GM18517 (cell line): ENCODE measurements at regions not wholly inside any gene's neighbourhood (a gene's known extent, or its start where the extent isn't known, plus 50 kb on each side); places are given as distances from the start of the nearest gene placed in this dataset.
"Not testable (repeated sequence)": the region's sequence is repeated elsewhere in the genome, so short reads cannot be mapped to it uniquely, and the experiment has no call there.

ENCODE experiments used
- ATAC-seq: cut with Tn5 transposase; IDR thresholded peaks from one replicate; pipeline ENCODE4 v1.9.1; 2021; ENCODE audit warnings: mild to moderate bottlenecking, moderate library complexity; ENCODE audit not compliant: unreplicated experiment

DNA sequence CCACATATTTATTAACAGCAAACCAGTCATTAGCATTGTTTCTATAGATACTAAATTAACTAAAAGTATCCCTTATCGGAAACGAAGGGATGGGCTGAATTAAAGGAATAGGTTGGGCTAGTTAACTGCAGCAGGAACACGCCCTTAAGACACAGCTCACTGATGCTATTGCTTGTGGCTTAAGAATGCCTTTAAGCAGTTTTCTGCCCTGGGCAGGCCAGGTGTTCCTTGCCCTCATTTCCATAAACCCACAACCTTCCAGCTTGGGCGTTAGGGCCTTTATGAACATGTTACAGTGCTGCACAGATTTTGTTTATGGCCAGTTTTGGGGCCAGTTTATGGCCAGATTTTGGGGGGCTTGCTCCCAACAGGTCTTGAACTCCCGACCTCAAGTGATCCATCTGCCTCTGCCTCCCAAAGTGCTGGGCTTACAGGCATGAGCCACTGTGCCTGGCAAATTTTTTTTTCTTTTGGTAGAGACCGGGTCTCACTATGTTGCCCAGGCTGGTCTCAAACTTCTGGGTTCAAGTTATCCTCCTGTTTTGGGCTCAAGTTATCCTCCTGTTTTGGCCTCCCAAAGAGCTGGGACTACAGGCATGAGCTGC lies 90.1 kb upstream of the GRIN2A start:
- ATAC-seq: not testable (repeated sequence)

DNA sequence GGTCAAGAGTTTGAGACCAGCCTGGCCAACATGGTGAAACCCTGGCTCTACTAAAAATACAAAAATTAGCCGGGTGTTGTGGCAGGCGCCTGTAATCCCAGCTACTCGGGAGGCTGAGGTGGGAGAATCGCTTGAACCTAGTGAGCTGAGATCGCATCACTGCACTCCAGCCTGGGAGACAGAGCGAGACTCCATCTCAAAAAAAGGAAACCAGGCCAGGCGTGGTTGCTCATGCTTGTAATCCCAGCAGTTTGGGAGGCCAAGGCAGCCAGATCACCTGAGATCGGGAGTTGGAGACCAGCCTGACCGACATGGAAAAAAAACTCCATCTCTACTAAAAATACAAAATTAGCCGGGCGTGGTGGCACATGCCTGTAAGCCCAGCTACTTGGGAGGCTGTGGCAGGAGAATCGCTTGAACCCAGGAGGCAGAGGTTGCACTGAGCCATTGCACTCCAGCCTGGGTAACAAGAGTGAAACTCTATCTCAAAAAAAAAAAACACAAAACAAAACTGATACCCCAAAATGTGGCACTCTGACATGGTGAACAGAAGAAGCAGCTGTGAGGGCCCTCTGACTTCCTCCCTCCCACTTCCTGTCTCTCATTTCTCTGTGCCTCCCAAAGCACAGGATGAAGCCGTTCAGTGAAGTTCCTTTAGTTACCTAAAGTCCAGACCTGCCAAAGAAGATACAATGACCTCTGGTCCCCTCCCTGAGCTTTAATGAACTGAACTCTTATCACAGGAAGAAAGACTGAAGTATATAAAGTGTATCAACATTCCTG lies 93.2 kb upstream of the GRIN2A start:
- peak; percentile 75 for ATAC-seq

DNA sequence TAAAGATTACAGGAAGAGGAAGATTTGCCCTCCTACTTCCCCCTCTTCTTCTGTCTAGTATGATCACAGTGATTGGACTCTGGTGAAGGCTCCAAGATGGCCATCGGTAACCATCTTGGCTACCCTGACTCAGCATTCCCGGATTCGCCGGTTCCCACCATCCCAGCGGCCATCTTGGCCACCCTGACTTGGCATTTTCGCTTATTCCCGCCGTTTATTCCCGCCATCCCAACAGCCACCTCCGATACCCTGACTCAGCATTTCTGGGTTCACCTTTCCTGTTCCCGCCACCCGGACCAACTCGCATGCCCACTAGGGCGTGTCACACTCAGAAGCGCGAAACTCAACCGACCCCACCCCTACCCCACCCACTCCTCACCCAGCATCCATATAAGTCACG lies 95.4 kb upstream of the GRIN2A start:
- no peak for ATAC-seq

DNA sequence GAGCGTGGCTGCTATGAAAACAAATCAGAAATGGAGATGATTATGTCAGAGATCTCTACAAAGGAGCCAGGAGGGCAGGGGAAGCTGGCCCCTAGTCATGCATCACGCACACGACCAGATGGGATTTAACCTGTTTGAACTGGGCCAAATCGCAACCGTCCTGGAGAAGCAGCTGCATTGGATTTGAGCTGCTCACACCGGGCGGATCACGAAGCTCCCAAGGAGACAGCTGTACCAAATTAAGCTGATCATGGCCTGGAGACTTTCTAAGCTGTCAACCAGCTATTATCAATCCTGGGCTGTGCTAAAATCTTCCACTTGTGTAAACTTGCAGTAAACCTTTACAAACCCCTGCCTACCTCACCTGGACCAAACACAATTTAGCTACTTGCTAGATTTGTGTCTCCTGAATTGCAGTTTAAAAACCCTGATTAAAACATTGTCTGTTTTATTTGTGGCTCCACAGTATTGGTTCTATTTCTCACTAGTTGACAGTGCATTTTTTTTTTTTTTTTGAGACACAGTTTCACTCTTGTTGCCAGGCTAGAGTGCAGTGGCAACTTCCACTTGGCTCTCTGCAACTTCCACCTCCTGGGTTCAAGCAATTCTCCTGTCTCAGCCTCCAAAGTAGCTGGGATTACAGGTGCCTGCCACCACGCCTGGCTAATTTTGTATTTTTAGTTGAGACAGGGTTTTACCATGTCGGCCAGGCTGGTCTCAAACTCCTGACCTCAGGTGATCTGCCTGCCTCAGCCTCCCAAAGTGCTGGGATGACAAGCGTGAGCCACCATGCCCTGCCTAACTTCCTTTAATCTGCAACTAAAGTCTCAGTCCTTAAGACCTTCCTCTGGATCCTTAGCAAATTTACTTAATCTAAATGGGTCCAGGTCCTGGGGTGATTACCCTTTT lies 98.3 kb upstream of the GRIN2A start:
- no peak for ATAC-seq

DNA sequence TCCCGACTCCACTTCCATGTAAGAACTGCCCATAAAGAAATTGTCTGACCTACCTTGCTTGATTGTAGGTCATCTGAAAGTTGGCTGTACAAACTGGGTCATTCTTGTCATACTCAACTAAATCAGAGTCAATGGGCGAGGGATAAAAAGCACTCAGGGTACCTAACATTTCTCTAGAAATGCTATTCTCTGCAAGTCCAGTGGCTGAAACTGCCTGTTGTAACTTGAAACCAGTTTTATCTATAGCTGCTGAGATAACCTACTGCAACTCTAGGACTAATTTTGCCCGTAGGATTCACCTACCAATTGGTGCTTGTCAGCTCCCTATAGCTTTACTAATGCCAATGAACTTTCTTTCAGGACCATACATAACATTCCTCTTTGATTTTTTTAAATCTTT lies 100.1 kb upstream of the GRIN2A start:
- no peak for ATAC-seq

DNA sequence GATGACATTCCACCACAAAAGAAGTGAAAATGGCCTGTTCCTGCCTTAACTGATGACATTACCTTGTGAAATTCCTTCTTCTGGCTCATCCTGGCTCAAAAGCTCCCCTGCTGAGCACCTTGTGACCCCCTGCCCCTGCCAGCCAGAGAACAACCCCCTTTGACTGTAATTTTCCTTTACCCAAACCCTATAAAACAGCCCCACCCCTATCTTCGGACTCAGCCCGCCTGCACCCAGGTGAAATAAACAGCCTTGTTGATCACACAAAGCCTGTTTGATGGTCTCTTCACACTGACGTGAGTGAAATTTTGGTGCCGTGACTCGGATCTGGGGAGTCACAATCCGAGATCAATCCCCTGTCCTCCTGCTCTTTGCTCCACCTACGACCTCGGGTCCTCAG lies 101.0 kb upstream of the GRIN2A start:
- not testable (repeated sequence) for ATAC-seq

DNA sequence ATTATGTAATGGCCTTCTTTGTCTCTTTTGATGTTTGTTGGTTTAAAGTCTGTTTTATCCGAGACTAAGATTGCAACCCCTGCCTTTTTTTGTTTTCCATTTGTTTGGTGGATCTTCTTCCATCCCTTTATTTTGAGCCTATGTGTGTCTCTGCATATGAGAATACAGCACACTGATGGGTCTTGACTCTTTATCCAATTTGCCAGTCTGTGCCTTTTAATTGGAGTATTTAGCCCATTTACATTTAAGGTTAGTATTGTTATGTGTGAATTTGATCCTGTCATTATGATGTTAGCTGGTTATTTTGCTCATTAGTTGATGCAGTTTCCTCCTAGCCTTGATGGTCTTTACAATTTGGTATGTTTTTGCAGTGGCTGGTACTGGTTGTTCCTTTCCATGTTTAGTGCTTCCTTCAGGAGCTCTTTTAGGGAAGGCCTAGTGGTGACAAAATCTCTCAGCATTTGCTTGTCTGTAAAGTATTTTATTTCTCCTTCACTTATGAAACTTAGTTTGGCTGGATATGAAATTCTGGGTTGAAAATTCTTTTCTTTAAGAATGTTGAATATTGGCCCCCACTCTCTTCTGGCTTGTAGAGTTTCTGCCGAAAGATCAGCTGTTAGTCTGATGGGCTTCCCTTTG lies 95.3 kb upstream of the ATF7IP2 start:
- ATAC-seq: not testable (repeated sequence)

DNA sequence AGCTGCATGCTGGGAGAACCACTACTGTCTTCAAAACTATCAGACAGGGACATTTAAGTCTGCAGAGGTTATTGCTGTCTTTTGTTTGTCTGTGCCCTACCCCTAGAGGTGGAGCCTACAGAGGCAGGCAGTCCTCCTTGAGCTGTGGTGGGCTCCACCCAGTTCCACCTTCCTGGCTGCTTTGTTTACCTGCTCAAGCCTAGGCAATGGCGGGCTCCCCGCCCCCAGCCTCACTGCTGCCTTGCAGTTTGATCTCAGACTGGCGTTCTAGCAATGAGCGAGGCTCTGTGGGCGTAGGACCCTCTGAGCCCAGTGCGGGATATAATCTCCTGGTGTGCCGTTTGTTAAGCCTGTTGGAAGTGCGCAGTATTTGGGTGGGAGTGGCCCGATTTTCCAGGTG lies 93.7 kb upstream of the ATF7IP2 start:
- not testable (repeated sequence) for ATAC-seq

DNA sequence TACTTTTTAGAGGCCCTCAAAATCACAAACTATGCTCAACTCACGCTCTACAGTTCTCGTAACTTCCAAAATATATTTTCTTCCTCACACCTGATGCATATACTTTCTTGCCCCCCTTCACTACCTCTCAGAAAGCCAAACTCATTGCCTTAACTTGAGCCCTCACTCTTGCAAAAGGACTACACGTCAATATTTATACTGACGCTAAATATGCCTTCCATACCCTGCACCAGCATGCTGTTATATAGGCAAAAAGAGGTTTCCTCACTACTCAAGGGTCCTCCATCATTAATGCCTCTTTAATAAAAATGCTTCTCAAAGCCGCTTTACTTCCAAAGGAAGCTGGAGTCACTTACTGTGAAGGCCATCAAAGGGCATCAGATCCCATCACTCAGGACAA lies 92.9 kb upstream of the ATF7IP2 start:
- not testable (repeated sequence) for ATAC-seq

DNA sequence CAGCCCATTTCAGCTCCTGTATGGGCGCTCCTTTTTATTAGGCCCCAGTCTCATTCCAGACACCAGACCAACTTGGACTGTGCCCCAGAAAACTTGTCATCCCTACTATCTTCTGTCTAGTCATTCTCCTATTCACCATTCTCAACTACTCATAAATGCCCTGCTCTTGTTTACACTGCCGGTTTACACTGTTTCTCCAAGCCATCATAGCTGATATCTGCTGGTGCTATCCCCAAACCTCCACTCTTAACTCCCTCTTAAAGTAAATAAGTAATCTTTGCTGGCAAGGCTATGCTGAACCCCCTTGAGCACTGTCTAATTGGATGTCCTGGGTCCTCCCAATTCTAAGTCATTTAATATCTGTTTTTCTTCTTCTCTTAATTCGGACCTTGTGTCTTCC lies 91.7 kb upstream of the ATF7IP2 start:
- ATAC-seq: not testable (repeated sequence)

DNA sequence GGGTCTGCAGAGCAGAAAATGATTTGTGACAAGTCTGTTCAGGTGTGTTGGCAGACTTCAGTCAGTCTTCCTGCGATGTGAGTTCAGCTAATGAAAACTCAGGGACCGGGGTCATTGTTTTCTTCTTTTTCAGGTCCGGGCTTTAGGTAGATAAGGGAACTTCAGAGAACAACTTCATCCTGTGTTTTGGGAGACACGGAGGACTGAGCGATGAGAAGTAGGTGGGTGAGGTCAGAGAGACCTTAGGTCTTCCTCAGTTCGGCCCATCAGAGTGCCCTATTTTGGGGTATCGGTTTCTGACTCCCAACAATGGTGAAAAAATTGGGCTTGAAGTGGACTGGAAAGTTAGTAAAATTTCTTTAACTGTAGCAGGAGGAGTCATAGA lies 88.9 kb upstream of the ATF7IP2 start:
- ATAC-seq: no peak

DNA sequence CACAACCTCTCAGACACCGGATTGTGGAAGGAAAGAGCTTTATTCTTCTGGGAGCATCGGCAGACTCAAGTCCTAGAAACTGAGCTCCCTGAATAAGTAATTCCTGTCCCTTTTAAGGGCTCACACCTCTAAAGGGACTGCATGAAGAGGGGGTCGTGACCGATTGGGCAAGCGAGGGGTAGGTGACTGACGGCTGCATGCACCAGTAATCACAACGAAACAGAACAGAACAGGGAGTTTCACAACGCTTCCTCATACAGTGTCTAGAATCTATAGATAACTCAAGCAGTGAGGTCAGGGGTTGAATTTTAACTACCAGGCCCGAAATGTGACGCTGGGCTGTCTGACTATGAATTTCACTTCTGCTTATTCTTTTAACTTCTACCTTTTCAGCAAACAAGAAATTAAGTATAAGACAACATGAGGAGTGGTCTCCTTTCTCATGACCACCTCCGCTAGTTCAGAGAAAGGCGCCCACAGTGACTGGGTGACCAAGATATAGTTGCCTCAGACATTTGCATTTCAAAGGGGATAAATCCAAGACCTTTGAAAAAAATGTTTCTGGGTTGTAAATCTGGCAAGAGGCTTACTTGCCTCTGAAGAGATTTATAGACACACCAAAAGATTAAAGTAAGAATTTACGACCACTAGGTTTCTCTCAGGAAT lies 88.4 kb upstream of the ATF7IP2 start:
- peak; percentile 95 for ATAC-seq

DNA sequence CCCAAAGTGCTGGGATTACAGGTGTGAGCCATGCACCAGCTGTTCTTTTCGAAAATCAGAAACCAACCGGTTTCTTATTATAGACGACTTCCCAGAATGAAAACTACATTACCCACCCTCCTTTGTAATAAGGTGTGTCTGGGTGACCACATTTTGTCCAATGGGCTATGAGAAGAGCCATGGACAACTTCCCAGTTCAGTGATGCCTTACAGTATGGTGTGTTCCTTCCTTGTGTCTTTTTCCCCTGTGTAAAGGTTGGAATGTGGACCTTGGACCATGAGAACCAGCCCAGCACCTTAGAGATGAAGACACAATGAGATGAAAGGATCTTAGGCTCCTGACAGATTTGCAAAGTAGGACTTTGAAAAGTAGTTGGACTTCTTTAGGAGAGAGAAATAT lies 85.0 kb upstream of the ATF7IP2 start:
- ATAC-seq: no peak

DNA sequence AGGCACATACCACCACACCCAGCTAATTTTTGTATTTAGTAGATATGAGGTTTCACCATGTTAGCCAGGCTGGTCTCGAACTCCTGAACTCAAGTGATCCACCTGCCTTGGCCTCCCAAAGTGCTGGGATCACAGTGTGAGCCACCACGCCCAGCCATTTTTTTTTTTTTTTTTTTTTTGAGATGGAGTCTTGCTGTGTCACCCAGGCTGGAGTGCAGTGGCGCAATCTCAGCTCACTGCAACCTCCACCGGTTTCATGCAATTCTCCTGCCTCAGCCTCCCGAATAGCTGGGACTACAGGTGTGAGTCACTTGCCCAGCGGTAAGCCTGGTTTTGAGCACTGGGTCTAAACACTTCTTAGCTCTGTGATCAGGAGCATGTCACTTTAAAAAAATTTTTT lies 84.3 kb upstream of the ATF7IP2 start:
- ATAC-seq: not testable (repeated sequence)

DNA sequence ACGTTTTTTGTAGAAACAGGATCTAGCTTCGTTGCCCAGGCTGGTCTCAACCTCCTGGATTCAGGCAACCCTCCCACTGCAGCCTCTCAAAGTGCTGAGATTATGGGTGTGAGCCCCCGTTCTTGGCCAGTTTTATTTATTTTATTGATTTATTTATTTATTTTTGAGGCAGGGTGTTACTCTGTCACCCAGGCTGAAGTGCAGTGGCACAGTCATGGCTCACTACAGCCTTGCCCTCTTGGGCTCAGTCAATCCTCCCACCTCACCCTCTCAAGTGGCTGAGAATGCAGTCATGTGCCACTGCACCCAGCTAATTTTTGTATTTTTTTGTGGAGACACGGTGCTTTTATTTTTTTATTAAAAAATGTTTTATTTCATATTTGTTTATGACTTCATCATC lies 79.9 kb upstream of the ATF7IP2 start:
- ATAC-seq: no peak

DNA sequence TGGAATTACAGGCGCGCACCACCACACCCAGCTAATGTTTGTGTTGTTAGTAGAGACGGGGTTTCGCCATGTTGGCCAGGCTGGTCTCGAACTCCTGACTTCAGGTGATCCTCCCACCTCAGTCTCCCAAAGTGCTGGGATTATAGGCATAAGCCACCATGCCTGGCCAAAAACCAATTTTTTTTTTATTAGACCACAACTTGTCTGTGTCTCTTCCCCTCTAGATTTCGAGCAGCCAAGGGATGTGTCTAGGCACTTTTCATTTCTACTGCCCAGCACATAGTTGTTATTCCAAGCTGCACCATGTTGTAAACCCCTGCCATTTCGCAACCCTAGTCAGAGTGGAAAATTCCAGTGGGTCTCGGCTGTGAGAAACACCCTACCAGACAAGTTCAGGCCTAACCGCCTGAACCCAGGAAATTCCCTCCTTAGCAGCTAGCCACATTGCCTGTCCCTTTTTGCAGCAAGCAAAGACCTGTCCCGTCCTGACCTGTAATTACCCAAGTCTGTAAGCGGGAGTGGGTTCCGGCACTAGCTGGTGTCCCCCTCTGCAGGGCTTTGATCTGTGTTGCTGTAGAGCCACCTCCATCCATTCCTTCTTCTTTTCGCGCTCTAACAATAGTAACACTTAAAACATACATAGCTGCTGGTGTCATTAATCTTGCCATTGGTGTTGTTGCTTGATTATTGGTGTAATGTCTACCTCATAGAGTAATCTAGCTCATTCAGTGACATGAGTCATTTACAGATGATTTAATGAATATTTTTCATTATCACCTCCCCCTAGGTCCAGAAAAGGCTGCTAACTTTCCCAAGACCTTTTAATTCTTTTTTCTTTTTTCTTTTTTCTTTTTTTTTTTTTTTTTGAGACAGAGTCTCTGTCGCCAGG lies 77.3 kb upstream of the ATF7IP2 start:
- no peak for ATAC-seq

DNA sequence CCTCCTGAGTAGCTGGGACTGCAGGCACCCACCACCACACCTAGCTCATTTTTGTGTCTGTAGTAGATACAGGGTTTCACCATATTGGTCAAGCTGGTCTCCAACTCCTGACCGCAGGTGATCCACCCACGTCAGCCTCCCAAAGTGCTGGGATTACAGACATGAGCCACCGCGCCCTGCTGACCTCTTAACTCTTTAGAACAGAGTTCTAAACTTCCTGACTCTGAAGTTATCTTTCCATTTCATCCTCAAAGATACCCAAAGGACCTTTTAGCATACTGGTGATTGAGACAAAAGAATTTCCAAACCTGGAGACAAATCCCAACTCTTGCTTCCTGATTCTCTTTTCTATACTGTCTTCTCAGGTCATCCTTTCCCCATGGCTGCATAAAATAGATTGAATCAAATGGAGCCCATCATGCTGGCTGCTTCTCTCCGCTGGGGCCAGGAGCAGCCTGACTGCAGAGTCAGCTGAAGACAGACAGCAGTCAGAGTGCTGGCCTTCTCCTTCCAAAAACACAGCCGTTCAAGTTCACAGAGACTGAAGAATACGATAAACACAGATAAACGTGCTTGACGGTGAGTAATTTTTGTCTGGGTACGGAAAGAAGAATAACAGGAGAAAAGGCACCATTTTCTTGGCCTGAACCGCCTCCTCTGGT lies 76.5 kb upstream of the ATF7IP2 start:
- ATAC-seq: no peak

DNA sequence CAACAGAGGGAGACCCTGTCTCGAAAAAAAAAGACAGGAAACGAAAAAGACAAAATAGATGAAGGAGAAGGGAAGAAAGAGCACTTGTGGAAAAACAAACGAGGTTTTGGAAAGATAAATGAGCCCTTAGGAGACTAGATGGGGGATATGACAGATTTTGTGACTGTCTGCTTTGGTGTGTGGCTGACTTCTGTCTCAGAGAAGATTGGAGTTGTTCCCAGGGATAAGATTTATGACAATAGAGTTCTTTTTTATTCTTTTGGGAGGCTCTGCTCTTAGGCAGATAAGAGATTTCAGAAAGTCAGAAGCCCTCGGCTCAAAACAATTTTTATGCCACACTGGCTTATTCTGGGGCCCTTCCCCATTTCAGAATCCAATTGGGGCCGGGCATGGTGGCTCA lies 73.9 kb upstream of the ATF7IP2 start:
- ATAC-seq: no peak
